HG02678 (cell line): ENCODE measurements at regions not wholly inside any gene's neighbourhood (a gene's known extent, or its start where the extent isn't known, plus 50 kb on each side); places are given as distances from the start of the nearest gene placed in this dataset.

Source experiments
- ATAC-seq: cut with Tn5 transposase; IDR thresholded peaks from one replicate; pipeline ENCODE4 v1.9.1; 2021; ENCODE audit warnings: mild to moderate bottlenecking, moderate library complexity; ENCODE audit not compliant: unreplicated experiment

- no peak for ATAC-seq
These were observed 402.2 kb upstream of the CFAP20DC start for GRCh38 chr3:59451800-59452746.

- ATAC-seq: peak; percentile 95
These were observed 401.3 kb upstream of the CFAP20DC start for GRCh38 chr3:59450946-59451763.

GRCh38 chr3:59450437-59450836, 400.6 kb upstream of the CFAP20DC start:
- no peak for ATAC-seq

GRCh38 chr3:59446775-59447465, 397.1 kb upstream of the CFAP20DC start:
- no peak for ATAC-seq

- no peak for ATAC-seq
These were observed 394.9 kb upstream of the CFAP20DC start for GRCh38 chr3:59444676-59445075.

- ATAC-seq: peak; percentile 59
These were observed 394.5 kb upstream of the CFAP20DC start for GRCh38 chr3:59444294-59444671.

- no peak for ATAC-seq
These were observed 393.9 kb upstream of the CFAP20DC start for GRCh38 chr3:59443618-59444293.

GRCh38 chr3:59442046-59442445, 392.2 kb upstream of the CFAP20DC start:
- no peak for ATAC-seq

GRCh38 chr3:59440285-59441028, 390.6 kb upstream of the CFAP20DC start:
- ATAC-seq: no peak

- ATAC-seq: no peak
These were observed 388.7 kb upstream of the CFAP20DC start for GRCh38 chr3:59438492-59438891.

- ATAC-seq: no peak
These were observed 386.5 kb upstream of the CFAP20DC start for GRCh38 chr3:59436164-59436958.

- ATAC-seq: no peak
These were observed 383.7 kb upstream of the CFAP20DC start for GRCh38 chr3:59433546-59433945.

- ATAC-seq: no peak
These were observed 382.8 kb upstream of the CFAP20DC start for GRCh38 chr3:59432665-59433064.

- no peak for ATAC-seq
These were observed 380.5 kb upstream of the CFAP20DC start for GRCh38 chr3:59430341-59430740.

GRCh38 chr3:59429198-59429597, 379.4 kb upstream of the CFAP20DC start:
- no peak for ATAC-seq

GRCh38 chr3:59426821-59427565, 377.2 kb upstream of the CFAP20DC start:
- ATAC-seq: no peak

GRCh38 chr3:59425942-59426341, 376.1 kb upstream of the CFAP20DC start:
- no peak for ATAC-seq

- no peak for ATAC-seq
These were observed 375.5 kb upstream of the CFAP20DC start for GRCh38 chr3:59425371-59425770.
